Activated B cell treated with CpG ODN at 0.5 μM for 24 hours (primary cell): ENCODE measurements at regions not wholly inside any gene's neighbourhood (a gene's known extent, or its start where the extent isn't known, plus 50 kb on each side); places are given as distances from the start of the nearest gene placed in this dataset.
A peak's percentile ranks its signal among the peaks of the same experiment; 100 is the strongest.

ENCODE experiments used
- ATAC-seq: fragments of 200-7000 bp; cut with Tn5 transposase; one replicate; pipeline ENCODE4 v1.10.0; 2021; ENCODE audit warnings: low read depth, mild to moderate bottlenecking, moderate library complexity
- CTCF ChIA-PET: fragments of 350-600 bp; sonication (Branson Sonifier 250); formaldehyde crosslinking; loops from one replicate; lab custom pipeline; 2021; ENCODE audit warnings: antibody characterized with exemption; lab: Charles Lee
- POLR2A ChIA-PET: fragments of 350-600 bp; sonication (Branson Sonifier 250); formaldehyde crosslinking; loops from one replicate; lab custom pipeline; 2021; ENCODE audit warnings: antibody characterized with exemption; lab: Charles Lee
- DNase-seq: peaks from one replicate; pipeline ENCODE4 v3.0.0; 2022
- H3K27ac Mint-ChIP-seq: one replicate; pipeline ENCODE4 v1.8.0; 2020; ENCODE audit warnings: mixed read lengths
- H3K27me3 Mint-ChIP-seq: one replicate; pipeline ENCODE4 v1.8.0; 2021; ENCODE audit warnings: mixed read lengths
- H3K36me3 Mint-ChIP-seq: one replicate; pipeline ENCODE4 v1.8.0; 2021; ENCODE audit warnings: low read depth, mixed read lengths
- H3K4me1 Mint-ChIP-seq: one replicate; pipeline ENCODE4 v1.8.0; 2021; ENCODE audit warnings: mixed read lengths
- H3K4me3 Mint-ChIP-seq: one replicate; pipeline ENCODE4 v1.8.0; 2020; ENCODE audit warnings: mild to moderate bottlenecking, mixed read lengths
- H3K9me3 Mint-ChIP-seq: one replicate; pipeline ENCODE4 v1.8.0; 2020; ENCODE audit warnings: mixed read lengths
- intact Hi-C: fragments of 100-400 bp; cut with micrococcal nuclease; formaldehyde crosslinking; loops from one replicate; pipeline ENCODE4 v1.15.1; 2024
- TF ChIP-seq, protein P1 (sequence below): fragments of 200-600 bp; IDR thresholded peaks from one replicate; pipeline ENCODE4 v1.8.0; 2022; ENCODE audit warnings: antibody characterized with exemption, mild to moderate bottlenecking

DNA sequence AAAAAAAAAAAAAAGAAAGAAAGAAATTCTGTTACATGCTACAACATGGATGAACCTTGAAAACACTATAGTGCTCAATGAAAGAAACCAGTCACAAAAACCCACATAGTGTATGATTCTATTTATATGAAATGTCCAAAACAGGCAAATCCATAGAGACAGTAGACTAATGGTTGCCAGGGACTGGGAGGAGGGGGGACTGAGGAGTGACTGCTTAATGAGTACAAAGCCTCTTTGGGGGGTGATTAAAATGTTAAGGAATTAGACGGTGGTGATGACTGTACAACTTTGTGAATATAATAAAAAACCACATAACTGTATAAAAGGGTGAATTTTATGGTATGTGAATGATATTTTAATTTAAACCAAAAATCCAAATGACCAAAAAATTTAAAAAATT is 116.0 kb upstream of the GUCA2B start:
- TF ChIP-seq, protein P1, sequence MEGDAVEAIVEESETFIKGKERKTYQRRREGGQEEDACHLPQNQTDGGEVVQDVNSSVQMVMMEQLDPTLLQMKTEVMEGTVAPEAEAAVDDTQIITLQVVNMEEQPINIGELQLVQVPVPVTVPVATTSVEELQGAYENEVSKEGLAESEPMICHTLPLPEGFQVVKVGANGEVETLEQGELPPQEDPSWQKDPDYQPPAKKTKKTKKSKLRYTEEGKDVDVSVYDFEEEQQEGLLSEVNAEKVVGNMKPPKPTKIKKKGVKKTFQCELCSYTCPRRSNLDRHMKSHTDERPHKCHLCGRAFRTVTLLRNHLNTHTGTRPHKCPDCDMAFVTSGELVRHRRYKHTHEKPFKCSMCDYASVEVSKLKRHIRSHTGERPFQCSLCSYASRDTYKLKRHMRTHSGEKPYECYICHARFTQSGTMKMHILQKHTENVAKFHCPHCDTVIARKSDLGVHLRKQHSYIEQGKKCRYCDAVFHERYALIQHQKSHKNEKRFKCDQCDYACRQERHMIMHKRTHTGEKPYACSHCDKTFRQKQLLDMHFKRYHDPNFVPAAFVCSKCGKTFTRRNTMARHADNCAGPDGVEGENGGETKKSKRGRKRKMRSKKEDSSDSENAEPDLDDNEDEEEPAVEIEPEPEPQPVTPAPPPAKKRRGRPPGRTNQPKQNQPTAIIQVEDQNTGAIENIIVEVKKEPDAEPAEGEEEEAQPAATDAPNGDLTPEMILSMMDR: no peak
- no peaks in the 10 kb centered on the region for H3K36me3 Mint-ChIP-seq
- ATAC-seq (no peak), DNase-seq (no peak)
- ChIA-PET CTCF (no interaction called here), POLR2A (no interaction called here)
- H3K4me1 Mint-ChIP-seq: peaks cover 11% of the 10 kb centered on the region
- H3K27ac Mint-ChIP-seq: no peak overlapping the region
- H3K27me3 Mint-ChIP-seq: peaks cover 10% of the 10 kb centered on the region
- H3K4me3 Mint-ChIP-seq: no peak overlapping the region
- intact Hi-C loops: loop anchor here (2.0 to 10.0 kb wide), 4 partner anchors 142 to 672 kb away; partner anchors contain the start of gene FOXO6
- H3K9me3 Mint-ChIP-seq: no peaks in the 10 kb centered on the region

DNA sequence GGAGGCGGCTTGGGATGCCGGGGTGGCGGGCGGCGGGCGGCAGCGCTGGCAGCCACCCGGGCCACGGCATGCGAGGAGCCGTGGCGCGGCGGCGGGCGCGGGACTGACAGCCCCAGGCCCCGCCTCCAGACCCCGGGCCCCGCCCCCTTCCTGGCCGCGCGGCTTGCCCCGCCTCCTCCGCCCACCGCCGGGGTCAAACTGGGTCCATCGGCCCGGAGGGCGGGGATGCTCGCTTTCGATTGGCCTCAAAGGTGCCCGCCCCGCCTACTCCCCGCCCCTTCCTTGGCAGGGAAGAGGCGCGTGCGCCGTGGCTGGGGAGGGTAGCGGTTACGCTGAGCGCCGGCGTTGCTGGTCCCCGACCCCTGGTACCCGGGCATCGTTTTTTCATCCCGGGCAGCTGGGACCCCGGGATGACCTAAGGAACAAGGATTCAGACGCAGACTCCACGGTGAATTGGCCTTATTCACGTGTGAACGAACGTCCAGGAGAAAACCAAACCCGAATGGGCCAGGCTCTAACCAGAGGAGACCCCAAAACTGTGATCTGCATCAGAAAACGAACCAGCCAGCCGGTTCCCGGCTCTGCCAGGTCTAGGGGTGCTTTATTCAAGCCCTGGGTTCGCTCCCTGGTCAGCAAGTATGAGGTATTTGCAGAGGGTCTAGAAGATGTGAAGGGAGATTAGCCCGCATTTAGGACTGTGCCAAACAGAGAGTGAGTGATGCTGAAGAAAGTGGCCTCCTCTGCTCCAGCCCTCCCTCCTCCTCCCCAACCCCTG is 117.2 kb upstream of the GUCA2B start:
- peaks cover 14% of the 10 kb centered on the region for H3K27me3 Mint-ChIP-seq
- intact Hi-C loops: loop anchor here (1.0 to 10.0 kb wide), 7 partner anchors 137 to 671 kb away; partner anchors contain the start of gene FOXO6
- no peaks in the 10 kb centered on the region for H3K36me3 Mint-ChIP-seq
- POLR2A ChIA-PET: no interaction called here
- ATAC-seq (peak; percentile 95), DNase-seq (peak; percentile 99)
- H3K4me3 Mint-ChIP-seq: peak overlapping the region; percentile 88
- H3K9me3 Mint-ChIP-seq: no peaks in the 10 kb centered on the region
- H3K27ac Mint-ChIP-seq: no peak overlapping the region
- TF ChIP-seq, protein P1: no peak
- peaks cover 11% of the 10 kb centered on the region for H3K4me1 Mint-ChIP-seq
- CTCF ChIA-PET: interaction anchor here (1.1 to 1.5 kb wide), 2 partner anchors 9 to 521 kb away, joined by 4 read pairs; no protein-coding TSS in a partner anchor

DNA sequence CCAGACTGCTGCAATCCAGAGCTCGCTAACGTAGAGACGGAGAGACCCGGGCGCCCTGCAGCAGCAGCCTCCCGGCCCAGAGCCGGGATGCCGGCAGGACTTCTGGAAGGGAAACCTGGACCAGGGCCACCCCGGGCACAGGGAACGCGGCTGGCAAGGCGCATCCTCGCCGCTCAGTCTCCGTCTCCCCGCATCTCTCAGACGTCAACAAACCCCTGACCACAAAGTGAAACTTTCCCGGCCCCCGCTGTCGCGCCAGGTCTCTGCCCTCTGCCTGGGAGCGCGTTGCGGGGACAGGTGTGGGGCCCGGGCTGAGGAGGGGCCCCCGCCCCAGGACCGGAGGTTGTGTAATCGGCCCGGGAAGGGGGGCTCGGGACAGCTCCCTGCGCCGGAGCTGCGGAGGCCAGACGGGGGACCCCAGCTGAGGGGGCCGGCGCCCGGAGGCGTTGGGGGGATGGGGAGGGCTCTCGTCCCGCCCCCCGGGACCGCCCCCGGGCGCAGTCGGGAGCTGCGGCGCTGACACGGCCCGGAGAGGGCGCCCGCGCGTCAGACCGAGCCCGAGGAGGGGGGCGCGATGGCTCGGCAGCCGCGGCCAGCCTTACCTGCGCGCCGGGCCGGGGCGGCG is 116.6 kb upstream of the HIVEP3 start:
- Mint-ChIP-seq H3K36me3 (no peaks in the 10 kb centered on the region), H3K9me3 (no peaks in the 10 kb centered on the region), H3K4me1 (peaks cover 11% of the 10 kb centered on the region), H3K27ac (no peak overlapping the region), H3K4me3 (peak overlapping the region; percentile 84), H3K27me3 (peaks cover 14% of the 10 kb centered on the region)
- DNase-seq (no peak), ATAC-seq (peak; percentile 78)
- ChIA-PET POLR2A (no interaction called here), CTCF (interaction anchor here (1.1 to 1.5 kb wide), 2 partner anchors 9 to 520 kb away, joined by 4 read pairs; no protein-coding TSS in a partner anchor)
- TF ChIP-seq, protein P1: no peak
- intact Hi-C loops: loop anchor here (2.0 to 10.0 kb wide), 4 partner anchors 141 to 671 kb away; partner anchors contain the start of gene FOXO6

DNA sequence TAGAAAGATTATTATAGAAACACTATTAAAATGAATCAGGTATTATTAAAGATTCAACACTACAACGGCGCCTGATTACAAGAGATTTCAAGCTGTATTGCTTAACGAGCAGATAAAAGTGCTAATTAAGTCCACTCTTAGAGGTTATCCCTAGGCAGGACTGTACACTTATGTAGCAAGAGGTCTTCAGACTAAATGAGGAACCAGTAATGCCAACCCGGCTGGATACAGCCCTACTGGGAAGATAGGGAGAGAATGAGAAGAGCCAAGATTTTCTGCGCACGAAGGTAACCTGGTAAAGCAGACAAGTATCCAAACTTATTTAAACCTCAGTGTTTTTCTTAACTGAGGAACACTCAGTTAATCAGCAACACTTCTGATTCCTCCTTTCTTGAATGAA is 115.7 kb upstream of the HIVEP3 start:
- no peak for DNase-seq

More for the DNA sequence above, 115.7 kb upstream of the HIVEP3 start:
- Mint-ChIP-seq H3K27me3 (peaks cover 14% of the 10 kb centered on the region), H3K4me1 (peaks cover 11% of the 10 kb centered on the region), H3K36me3 (no peaks in the 10 kb centered on the region), H3K4me3 (peak overlapping the region; percentile 84), H3K9me3 (no peaks in the 10 kb centered on the region), H3K27ac (no peak overlapping the region)
- no peak for ATAC-seq
- intact Hi-C loops: loop anchor here (2.0 to 10.0 kb wide), 3 partner anchors 140 to 670 kb away; partner anchors contain the start of gene FOXO6
- TF ChIP-seq, protein P1: no peak
- POLR2A ChIA-PET: no interaction called here
- CTCF ChIA-PET: interaction anchor here (1.5 kb wide), 1 partner anchor 8 kb away, joined by 4 read pairs; no protein-coding TSS in a partner anchor
